ENCODE measurements at regions not wholly inside any gene's neighbourhood (a gene's known extent, or its start where the extent isn't known, plus 50 kb on each side); places are given as distances from the start of the nearest gene placed in this dataset.

DNA sequence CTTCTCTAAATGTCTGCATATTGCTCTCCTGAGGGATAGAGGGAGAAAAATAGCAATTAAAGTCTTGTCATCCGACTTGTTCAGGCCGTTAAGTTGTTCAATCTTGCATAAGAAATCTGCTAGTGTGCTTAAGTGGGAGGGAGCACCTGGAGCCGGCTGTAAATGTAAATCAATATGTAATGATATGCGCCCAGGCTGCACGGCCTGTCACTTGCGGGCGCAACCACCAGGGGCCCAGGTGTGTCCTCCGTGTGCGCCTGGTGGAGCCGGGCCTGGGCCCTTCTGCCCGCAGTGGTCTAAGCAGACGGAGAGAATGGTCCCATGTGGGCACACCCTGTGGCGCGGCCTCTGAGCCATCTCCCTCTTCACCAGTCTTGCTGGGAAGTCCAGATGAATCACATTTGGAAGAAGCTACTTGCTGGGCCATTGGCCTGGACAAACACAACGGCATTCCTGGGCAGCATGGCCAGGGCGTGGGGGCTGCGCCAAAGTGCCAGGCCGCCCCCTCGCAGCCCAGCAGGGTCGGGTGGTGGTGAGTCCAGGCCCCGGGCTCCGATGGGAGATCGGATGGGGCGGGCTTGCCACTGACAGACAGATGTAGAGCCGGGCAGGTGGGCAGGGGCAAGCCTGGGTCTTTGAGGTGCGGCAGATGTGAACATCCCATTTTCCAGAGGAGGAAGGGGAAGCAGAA is 193.3 kb upstream of the C14orf180 start:
- no peak for DNase-seq (ENCODE audit: low read depth in 2 of 2)

DNA sequence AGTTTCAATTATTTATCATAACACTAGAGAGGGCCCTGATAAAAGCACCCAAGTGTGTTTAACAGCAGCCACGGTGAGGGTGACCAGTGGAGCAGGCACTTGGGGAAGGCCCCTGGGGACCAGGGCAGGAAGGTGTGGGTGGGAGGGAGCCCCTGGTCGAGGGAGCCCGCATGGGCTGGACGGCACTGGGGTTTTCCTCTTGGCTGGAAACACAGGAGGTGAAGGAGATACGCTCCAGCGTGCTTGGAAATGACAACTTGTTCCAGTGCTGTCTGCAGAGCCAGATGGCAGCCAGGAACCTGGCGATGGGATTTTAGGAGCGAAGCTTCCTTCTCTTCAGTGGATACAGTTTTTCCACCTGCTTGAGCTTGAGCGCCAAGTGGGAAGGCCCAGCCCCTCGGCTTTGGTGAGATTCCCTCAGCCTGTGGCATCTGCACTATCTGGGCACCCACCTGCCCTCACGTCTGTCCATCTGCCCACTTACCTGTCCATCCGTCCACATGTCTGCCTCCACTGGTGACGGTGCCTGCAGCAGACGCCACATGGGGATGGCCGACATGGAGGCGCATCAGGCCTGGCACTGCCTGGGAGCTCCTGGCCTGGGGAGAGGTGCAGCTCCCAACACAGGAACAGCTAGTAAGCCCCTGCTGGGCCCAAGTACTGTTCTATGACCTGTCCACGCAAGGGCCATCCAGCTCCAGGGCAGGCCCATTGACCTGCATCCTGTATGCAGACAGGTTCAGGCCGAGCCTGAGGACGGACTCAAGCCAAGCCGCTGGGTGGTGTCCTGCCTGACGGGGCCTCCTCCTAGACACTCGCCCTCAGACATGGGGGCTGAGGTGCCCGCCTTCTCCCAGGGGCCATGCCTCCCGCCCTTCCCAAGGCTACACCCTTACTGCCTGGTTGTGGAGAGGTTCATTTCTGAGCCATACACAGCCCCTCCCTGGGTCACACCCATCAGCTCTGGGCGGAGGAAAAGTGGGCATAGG is 192.2 kb upstream of the C14orf180 start:
- no peak for DNase-seq (ENCODE audit: low read depth in 2 of 2)

DNA sequence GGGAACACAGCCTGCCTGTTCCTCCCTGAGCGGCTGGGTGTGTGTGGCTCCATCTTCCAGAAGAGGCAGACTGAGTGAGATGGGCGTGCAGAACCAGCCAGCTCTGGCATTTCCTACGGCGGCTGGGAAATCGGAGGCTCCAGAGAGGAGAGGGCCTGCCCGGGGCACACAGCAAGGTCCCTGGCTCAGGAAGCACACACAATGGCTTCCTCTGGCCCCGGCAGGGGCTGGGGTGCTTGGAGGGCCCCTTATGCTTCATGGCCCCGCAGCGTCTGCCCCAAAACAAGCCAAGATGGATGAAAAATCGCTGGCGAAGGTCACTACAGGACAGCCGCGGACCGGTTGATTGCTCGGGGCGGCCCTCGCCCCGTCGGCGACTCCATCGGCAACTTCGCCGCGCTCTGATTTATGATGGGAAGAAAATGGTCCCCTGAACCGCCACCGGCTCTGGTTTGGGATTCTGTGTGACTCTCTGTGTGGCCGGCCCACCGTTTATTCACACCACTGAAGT is 191.5 kb upstream of the C14orf180 start:
- DNase-seq (ENCODE audit: low read depth in 2 of 2), result no peak

DNA sequence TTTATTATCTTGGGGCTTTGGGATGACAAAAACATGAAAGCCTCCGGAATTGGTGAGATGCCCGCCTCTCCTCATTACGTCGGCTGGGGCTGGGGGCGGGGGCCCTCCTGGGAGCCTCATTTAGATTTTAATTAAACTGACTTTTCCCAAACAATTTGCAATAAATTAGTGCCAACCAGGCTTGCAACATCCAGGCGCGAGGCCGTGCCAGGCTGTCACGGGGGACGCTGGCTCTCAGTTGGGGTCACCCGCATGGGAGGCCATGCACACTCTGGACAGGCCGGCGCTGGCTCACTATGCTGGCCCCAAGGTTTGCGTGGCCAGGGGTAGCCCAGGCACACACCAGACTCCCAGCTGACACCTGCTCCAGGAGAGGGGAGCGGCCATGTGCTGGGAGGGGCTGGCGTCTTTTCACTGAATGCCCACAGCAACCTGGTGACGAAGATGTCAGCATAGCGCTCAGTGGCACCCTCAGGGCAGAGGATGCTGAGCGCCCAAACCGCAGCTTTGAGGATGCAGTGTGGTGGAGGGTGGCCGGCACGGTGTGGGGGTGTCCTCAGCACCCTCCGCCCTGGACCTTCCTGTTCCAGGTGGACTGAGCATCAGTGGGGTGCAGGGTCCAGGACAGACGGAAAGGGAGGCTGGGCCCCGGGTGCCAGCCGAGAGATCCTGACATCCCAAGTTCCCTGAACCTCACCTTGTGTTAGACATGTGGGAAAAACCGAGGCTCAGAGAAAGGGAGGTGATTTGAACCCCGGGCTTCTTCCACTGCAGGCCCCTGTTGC is 190.8 kb upstream of the C14orf180 start:
- DNase-seq (ENCODE audit: low read depth in 2 of 2), result no peak

DNA sequence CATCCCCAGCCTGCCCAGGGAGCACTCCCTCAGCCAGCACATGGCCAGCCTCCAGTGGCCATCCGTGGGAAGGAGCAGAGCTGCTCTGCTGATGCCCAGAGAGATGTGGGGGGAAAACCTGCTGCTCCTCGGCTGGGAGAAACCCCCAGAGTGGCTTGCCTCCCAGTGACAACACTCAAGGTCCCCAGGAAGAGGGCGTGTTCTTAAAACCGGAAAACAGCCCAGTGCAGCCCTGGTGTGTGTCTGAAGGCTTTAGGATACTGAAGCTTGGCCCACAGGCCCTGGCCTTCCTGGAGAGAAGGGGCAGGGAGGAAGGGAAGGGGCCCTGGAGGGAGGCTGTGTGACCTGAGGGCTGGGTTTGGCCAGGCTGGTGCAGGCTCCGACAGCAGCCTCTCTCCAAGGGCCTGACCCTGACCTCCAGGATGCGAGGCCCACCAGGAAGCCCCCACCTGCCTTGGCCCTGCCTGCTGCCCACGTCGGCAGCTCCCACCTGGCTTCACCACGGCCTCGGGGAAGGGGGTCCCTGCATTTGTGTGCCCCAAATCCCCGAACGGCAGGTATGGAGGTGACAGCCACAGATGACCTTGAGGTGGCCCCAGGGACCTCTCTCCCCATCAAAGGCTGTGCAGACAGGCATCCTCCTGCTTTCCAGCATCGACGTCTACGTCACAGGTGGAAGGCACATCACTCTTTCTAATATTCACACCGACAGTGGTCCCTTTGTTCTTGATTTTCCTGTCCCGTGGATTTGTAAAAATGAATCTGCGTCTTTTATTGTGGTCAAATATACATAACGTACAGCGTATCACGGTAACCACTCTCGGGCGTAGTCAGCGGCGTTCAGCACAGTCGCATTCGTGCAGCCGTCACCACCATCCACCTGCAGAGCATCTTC is 190.0 kb upstream of the C14orf180 start:
- no peak for DNase-seq (ENCODE audit: low read depth in 2 of 2)

- no peak for DNase-seq (ENCODE audit: low read depth in 2 of 2)
Observed at GRCh38 chr14:104390221-104390931, 189.2 kb upstream of the C14orf180 start.

DNA sequence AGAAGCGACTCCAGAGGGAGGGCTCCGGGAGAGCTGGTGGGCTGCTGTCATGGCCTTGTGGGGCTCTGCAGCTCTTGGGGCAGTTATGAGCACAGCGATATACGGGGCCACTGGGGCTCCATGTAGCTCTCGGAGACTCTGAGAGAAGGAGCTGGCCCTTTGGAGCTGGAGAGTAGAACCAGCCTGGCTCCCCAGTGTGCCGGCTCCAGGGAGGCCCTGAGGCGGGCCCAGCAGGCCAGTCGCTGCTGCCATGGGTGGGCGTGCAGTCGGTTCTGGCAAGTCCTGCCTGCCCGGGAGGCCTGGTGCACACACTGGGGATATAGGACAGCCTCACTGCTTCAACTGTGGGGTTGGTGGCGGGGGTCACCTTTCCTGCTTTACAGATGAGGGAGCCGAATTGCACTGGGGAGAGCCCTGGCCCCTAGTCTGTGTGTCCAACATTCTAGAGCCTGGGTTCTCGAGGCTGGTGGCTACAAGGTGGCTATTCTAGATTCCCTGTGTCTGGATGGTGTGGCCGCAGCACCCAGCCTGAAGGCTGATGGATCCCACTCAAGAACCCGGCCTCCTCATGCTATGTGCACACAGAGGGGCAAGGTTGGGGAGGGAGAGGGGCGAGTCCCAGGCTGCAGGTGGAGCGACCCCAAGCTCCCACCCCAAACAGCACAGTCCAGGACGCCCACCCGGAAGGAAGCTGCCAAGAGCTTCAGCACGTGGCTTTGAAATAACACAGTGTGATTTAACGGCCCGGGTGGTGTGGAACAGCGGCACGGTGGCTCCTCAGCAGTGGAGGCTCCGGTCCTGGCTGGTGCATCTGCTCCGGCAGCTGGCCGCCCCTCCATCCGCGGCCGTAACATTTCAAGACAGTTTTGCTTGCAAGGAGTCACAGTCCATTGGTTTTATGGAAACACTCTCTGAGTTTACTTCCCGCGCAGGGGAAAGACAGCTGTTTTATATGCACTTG is 188.3 kb upstream of the C14orf180 start:
- DNase-seq (ENCODE audit: low read depth in 2 of 2), result no peak

GRCh38 chr14:104392001-104392395 is 187.6 kb upstream of the C14orf180 start:
- no peak for DNase-seq (ENCODE audit: low read depth in 2 of 2)

- no peak for DNase-seq (ENCODE audit: low read depth in 2 of 2)
Observed at GRCh38 chr14:104392396-104393198, 187.0 kb upstream of the C14orf180 start.

DNA sequence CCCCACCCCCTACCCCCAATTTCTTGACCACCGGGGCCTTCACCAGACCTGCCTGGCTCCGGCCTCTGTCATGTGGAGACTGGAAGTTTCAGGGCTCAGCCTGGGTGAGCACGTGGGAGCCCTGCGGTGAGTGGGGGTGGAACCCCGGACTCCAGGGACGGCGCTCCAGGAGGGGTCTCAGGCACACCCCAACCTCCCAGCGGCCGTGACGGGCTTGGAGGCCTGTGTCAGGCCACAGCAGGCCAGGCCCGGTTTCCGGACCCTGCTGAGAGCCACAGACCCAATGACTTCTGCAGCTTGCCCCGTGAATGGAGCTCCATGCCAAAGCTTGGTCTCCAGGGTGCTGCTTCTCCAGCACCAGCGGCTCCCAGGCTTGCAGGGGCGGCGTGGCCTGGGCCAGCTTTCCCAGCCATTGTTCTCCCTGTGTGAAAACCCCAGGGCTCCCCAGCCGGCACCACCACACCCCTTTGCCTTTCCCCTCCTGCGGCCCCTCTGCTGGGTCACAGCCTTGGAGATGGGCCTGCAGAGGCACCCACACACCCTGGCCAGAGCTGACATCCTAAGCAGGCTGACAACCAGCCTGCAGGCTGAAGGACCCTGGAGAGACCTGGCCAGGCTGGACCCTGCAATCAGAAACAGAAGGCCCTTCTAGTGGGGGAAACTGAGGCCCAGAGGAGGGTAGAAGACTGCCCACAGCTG is 186.2 kb upstream of the C14orf180 start:
- DNase-seq (ENCODE audit: low read depth in 2 of 2), result no peak

GRCh38 chr14:104393898-104394381 is 185.6 kb upstream of the C14orf180 start:
- DNase-seq (ENCODE audit: low read depth in 2 of 2), result peak; percentile 35 to 38

- DNase-seq (ENCODE audit: low read depth in 2 of 2), result no peak
Observed at GRCh38 chr14:104394409-104394851, 185.1 kb upstream of the C14orf180 start.

GRCh38 chr14:104395276-104395675 is 184.3 kb upstream of the C14orf180 start:
- no peak for DNase-seq (ENCODE audit: low read depth in 2 of 2)

DNA sequence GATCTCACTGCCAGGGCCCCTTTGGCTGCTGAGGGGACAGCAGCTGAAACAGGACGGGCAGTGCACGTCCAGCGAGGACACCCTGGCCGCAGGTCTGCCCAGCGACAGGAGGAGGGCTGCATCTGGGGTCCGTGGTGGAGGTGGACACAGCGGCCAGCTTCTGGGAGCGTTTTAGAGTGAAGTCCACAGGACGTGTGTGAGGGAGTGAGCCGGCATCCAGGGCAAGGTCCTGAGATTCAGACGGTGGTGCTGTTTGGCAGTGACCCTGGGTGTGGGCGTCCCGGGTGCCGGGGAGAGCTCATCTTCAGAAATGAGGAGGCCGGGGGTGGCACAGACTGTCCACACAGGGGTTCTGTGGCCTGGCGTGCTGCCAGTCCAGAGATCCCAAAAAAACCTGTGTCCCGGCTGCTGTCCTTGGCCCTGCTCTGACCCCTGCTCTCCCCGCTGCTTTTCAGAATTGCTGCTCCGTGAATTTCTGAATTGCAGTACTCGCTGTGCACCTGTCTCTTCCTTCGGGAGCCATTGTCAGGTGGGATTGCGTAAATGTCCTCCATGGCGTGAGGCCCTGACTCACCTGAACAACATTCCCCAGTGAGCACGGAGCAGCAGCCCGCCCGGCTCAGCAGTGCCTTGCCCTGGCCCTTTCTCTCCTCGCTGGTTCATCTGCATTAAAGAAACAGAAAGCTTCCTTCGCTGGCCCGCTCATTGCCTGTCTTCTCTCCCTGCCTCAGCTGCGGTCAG is 183.5 kb upstream of the C14orf180 start:
- no peak for DNase-seq (ENCODE audit: low read depth in 2 of 2)

DNA sequence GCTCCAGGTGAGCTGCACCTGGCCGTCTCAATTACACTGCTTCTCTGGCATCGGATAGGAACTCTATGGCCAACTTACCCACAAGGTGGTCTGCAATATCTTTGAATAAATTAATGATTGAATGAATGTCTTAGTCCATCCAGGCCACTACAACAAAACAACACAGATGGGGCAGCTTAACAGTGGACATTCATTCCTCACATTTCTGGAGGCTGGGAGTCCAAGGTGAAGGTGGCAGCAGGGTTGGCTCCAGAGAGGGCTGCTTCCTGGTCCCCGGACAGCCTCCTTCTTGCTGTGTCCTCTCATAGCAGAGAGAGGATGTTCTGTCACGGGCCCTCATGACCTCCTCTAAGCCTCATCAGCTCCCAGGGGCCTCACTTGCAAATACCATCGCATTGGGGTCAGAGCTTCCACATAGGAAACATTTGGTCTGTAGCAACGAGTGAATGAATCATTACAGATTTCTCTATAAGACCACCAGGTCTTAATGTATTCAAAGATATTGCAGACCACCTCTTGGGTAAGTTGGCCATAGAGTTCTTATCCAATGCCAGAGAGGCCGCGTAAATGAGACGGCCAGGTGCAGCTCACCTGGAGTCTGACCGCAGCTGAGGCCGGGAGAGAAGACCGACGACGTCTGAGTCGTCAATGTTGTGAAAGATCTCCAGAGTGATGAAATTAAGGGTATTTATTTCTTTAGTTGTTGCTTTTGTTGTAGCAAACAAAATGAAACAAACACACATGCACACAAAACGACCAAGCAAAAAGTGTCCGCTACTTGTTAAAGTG is 182.7 kb upstream of the C14orf180 start:
- no peak for DNase-seq (ENCODE audit: low read depth in 2 of 2)

DNA sequence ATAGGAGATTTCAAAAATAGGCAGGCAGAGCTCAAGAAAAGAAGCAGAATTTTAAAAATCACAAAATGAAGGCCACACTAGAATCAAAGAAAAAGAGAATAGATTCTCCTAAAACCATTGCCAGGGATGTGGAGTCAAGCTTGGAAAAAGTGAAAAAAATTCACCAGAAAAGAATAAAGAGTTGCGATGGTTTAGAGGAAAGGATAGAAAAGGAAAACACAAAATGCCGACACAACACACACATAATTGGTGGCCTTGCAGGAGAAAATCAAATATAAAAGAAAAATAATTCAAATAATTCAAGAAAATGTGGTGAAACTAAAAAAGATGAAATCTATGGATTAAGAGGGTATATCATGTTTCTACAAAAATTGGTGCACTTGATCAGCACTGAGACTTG is 181.6 kb upstream of the C14orf180 start:
- DNase-seq (ENCODE audit: low read depth in 2 of 2), result no peak

Data from stimulated activated CD4-positive, alpha-beta T cell treated with anti-CD3 and anti-CD28 coated beads, Interleukin-4, amount 100 ng/mL, for 48 hours (primary cell).